ENCODE measurements at regions not wholly inside any gene's neighbourhood (a gene's known extent, or its start where the extent isn't known, plus 50 kb on each side); places are given as distances from the start of the nearest gene placed in this dataset.

- no peak for DNase-seq (ENCODE audit: low read depth)
Observed at GRCh38 chr7:106606120-106606519, 54.8 kb downstream of the CCDC71L start.

- DNase-seq (ENCODE audit: low read depth) = no peak
Observed at GRCh38 chr7:106604971-106605370, 56.0 kb downstream of the CCDC71L start.

GRCh38 chr7:106604303-106604924, 56.5 kb downstream of the CCDC71L start:
- DNase-seq (ENCODE audit: low read depth) = no peak

- no peak for DNase-seq (ENCODE audit: low read depth)
Observed at GRCh38 chr7:106603346-106603745, 57.6 kb downstream of the CCDC71L start.

GRCh38 chr7:106602062-106602461, 58.9 kb downstream of the CCDC71L start:
- no peak for DNase-seq (ENCODE audit: low read depth)

GRCh38 chr7:106600569-106601373, 60.2 kb downstream of the CCDC71L start:
- DNase-seq (ENCODE audit: low read depth) = no peak

- DNase-seq (ENCODE audit: low read depth) = no peak
Observed at GRCh38 chr7:106599343-106599698, 61.6 kb downstream of the CCDC71L start.

- peak; percentile 82 for DNase-seq (ENCODE audit: low read depth)
Observed at GRCh38 chr7:106598663-106599342, 62.2 kb downstream of the CCDC71L start.

- no peak for DNase-seq (ENCODE audit: low read depth)
Observed at GRCh38 chr7:106597751-106598546, 63.0 kb downstream of the CCDC71L start.

- no peak for DNase-seq (ENCODE audit: low read depth)
Observed at GRCh38 chr7:106597014-106597413, 63.9 kb downstream of the CCDC71L start.

- DNase-seq (ENCODE audit: low read depth) = no peak
Observed at GRCh38 chr7:106595922-106596321, 65.0 kb downstream of the CCDC71L start.

GRCh38 chr7:106593028-106593417, 67.9 kb downstream of the CCDC71L start:
- DNase-seq (ENCODE audit: low read depth) = no peak

GRCh38 chr7:106592282-106593027, 68.5 kb downstream of the CCDC71L start:
- DNase-seq (ENCODE audit: low read depth) = no peak

- DNase-seq (ENCODE audit: low read depth) = no peak
Observed at GRCh38 chr7:106591146-106591545, 69.8 kb downstream of the CCDC71L start.

- no peak for DNase-seq (ENCODE audit: low read depth)
Observed at GRCh38 chr7:106590209-106590816, 70.6 kb downstream of the CCDC71L start.

GRCh38 chr7:106589198-106589879, 71.6 kb downstream of the CCDC71L start:
- DNase-seq (ENCODE audit: low read depth) = no peak

- no peak for DNase-seq (ENCODE audit: low read depth)
Observed at GRCh38 chr7:106588422-106589197, 72.3 kb downstream of the CCDC71L start.

- no peak for DNase-seq (ENCODE audit: low read depth)
Observed at GRCh38 chr7:106584914-106585759, 75.8 kb downstream of the CCDC71L start.
